Kidney (tissue), 13 donors: ENCODE measurements at regions not wholly inside any gene's neighbourhood (a gene's known extent, or its start where the extent isn't known, plus 50 kb on each side); places are given as distances from the start of the nearest gene placed in this dataset.

ENCODE experiments used
- DNase-seq, 5 donors: peaks; one replicate each; pipeline ENCODE4 v3.0.0-alpha.2; 2013 to 2020
- FAIRE-seq: peaks from 2 replicates; lab custom pipeline; 2012; peaks lifted over from hg19 to GRCh38; lab: Jason Lieb, UNC
- H3K27ac ChIP-seq, 2 donors: one replicate each; pipeline ENCODE4 v1.7.0; 2013; ENCODE audit warnings: low read depth in 2 of 2, low read length in 2 of 2, inconsistent platforms in 1 of 2
- H3K27me3 ChIP-seq: one replicate; pipeline ENCODE4 v1.7.1; 2013; ENCODE audit warnings: low read length, inconsistent platforms; ENCODE audit not compliant: control insufficient read depth, insufficient read depth
- H3K36me3 ChIP-seq, 3 donors: one replicate each; pipeline versions ENCODE4 v1.7.0 to v1.7.1; 2013; ENCODE audit warnings: low read length in 3 of 3, control low read depth in 1 of 3, inconsistent platforms in 1 of 3; ENCODE audit not compliant: insufficient read depth in 3 of 3, control insufficient read depth in 2 of 3
- H3K4me1 ChIP-seq, 3 donors: one replicate each; pipeline versions ENCODE4 v1.7.0 to v1.7.1; 2013; ENCODE audit warnings: low read length in 3 of 3, inconsistent platforms in 1 of 3, low read depth in 1 of 3; ENCODE audit not compliant: control insufficient read depth in 2 of 3, insufficient read depth in 2 of 3
- H3K4me3 ChIP-seq, 3 donors: one replicate each; pipeline versions ENCODE4 v1.7.0 to v1.8.1; 2013; ENCODE audit warnings: low read length in 3 of 3, control low read depth in 1 of 3, inconsistent platforms in 1 of 3
- H3K9ac ChIP-seq, 3 donors: one replicate each; pipeline versions ENCODE4 v1.7.0 to v1.7.1; 2013; ENCODE audit warnings: low read length in 3 of 3, control low read depth in 1 of 3, inconsistent platforms in 1 of 3
- H3K9me3 ChIP-seq, 3 donors: one replicate each; pipeline versions ENCODE4 v1.7.0 to v1.7.1; 2013; ENCODE audit warnings: low read length in 3 of 3, control low read depth in 1 of 3, inconsistent platforms in 1 of 3; ENCODE audit not compliant: control insufficient read depth in 2 of 3, insufficient read depth in 1 of 3
- intact Hi-C: fragments of 100-400 bp; cut with DNase I; formaldehyde crosslinking; loops from one replicate; pipeline ENCODE4 v1.11.1; 2022
- TF ChIP-seq, protein P1 (sequence below): IDR thresholded peaks from 3 replicates; pipeline ENCODE4 v1.5.1; 2012; ENCODE audit warnings: mild to moderate bottlenecking, moderate library complexity, borderline replicate concordance; ENCODE audit not compliant: insufficient read depth; ENCODE audit errors: extremely low read depth
- donor health status: control.
- donor health status: control.
- donor health status: control.
- donor health status: control.
- donor health status: control.
- donor health status: DM: yes; HTN: yes; CAD: no.
- donor health status: Normal renal cell carcinoma (clear cell type).

DNA sequence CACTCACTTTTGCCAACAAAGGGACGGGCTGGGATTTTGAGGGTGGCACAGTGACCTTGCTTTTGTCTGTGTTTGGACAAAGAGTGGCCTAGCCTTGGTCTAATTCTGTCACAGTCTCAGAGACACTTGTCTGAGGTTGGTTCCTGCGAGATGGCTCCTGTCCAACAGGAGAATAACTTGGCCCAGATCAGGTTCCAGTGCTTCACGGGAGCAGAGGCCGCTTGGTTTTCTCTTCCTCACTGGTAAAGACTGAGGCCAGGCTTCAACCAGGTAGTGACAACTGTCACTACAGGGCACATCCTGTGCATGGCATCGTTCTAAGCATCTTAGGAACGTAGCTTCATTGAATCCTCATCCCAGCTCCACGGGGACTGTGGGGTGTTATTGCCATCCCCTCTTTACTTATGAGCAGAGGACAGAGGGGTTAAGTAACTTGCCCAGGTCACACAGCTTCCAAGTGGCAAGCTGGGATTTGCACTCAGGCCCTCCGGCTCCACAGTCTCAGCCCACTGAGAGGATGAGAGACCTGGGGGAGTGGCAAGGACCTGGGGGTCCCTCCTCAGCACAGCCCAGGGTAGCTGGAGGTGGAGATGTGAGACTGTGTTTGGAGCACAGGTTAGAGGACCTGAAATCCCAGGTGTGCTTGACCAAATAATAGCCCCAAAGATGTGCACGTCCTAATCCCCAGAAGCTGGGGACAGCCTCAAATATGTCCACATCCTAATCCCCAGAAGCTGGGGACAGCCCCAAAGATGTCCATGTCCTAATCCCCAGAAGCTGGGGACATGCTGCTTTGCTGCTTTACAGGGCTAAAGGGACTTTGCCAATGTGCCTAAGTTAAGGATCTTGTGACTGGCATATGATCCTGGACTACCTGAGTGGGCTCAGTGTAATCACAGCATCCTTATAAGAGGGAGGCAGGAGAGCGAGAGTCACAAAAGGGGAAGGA lies 179.2 kb upstream of the RTL1 start:
- intact Hi-C loops = no loop called here
- Histone ChIP-seq H3K27me3 (no peaks in the 10 kb centered on the region), H3K4me3 (no peak overlapping the region), H3K4me1 (no peaks in the 10 kb centered on the region), H3K9me3 (no peaks in the 10 kb centered on the region), H3K27ac (no peak overlapping the region), H3K36me3 (no peaks in the 10 kb centered on the region), H3K9ac (no peak overlapping the region)
- TF ChIP-seq, protein P1, sequence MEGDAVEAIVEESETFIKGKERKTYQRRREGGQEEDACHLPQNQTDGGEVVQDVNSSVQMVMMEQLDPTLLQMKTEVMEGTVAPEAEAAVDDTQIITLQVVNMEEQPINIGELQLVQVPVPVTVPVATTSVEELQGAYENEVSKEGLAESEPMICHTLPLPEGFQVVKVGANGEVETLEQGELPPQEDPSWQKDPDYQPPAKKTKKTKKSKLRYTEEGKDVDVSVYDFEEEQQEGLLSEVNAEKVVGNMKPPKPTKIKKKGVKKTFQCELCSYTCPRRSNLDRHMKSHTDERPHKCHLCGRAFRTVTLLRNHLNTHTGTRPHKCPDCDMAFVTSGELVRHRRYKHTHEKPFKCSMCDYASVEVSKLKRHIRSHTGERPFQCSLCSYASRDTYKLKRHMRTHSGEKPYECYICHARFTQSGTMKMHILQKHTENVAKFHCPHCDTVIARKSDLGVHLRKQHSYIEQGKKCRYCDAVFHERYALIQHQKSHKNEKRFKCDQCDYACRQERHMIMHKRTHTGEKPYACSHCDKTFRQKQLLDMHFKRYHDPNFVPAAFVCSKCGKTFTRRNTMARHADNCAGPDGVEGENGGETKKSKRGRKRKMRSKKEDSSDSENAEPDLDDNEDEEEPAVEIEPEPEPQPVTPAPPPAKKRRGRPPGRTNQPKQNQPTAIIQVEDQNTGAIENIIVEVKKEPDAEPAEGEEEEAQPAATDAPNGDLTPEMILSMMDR = no peak
- FAIRE-seq = no peak
- DNase-seq = peak in 1 of 5 donors; percentile 7

DNA sequence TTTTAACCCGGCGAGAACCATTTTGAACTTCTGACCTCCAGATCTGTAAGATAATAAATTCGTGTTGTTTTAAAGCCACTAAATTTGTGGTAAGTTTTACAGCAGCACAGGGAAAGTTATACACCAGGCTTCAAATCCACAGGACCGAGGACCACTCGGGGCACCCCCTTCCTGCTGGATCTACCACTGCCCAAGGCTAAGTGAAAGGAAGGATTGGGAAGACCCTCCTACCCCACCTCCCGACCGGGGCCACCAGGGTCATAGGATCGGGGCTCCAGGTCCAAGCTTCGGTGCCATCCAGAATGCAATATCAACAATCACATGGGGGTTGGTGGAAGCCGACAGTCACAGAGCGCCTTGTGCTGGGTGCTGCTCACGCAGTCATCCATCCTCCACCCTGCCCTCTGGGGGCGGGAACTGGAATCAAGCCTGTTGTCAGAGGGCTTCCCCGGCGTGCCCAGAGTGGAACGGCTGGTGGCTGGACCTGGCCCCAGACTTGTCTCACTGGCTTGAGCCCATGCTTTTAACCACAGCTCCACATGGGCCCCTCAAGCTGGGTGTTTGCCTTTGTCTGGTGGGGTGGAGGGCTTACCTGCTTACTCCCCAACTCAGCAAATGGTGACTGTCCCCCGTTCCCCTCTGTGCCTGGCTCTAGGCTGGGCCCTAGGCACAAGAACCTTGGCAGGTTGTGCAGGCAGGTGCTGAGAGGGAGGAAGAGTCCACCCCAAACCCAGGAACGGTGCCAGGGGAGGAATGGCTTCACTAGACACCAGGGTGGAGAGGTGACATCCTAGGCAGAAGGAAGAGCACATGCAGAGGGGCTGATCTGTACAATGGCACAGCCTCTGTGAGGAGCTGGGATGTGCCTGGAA lies 180.3 kb upstream of the RTL1 start:
- intact Hi-C loops = no loop called here
- H3K36me3 ChIP-seq = no peaks in the 10 kb centered on the region
- no peak overlapping the region for H3K4me3 ChIP-seq
- FAIRE-seq (no peak), DNase-seq (peak in 1 of 5 donors; percentile 9)
- H3K4me1 ChIP-seq = no peaks in the 10 kb centered on the region
- H3K27ac ChIP-seq = no peak overlapping the region
- TF ChIP-seq, protein P1 = no peak
- no peak overlapping the region for H3K9ac ChIP-seq
- no peaks in the 10 kb centered on the region for H3K27me3 ChIP-seq
- no peaks in the 10 kb centered on the region for H3K9me3 ChIP-seq

DNA sequence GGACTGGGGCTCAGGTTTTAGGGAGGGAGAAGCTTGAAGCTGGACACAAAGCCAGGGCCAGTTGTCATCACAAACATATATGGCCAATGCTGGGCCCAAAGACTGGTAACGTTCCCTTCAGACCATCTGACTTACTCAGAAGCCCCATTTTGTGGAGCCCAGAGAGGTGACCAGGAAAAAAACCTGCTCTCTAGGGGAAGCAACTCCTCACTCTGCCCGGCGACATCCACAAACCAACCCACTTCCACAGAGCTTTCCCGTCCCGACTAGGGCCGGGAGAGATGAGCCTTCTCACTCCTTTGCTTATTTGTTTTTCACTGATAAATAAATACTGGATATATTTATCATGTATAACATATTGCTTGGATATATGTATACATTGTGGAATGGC lies 180.9 kb upstream of the RTL1 start:
- no peak overlapping the region for H3K27ac ChIP-seq
- intact Hi-C loops = no loop called here
- H3K4me1 ChIP-seq = no peaks in the 10 kb centered on the region
- no peaks in the 10 kb centered on the region for H3K36me3 ChIP-seq
- TF ChIP-seq, protein P1 = no peak
- no peaks in the 10 kb centered on the region for H3K27me3 ChIP-seq
- H3K9me3 ChIP-seq = no peaks in the 10 kb centered on the region
- FAIRE-seq = no peak
- no peak overlapping the region for H3K4me3 ChIP-seq
- DNase-seq = no peak
- no peak overlapping the region for H3K9ac ChIP-seq
